Erythroblast (primary cell): ENCODE measurements at regions not wholly inside any gene's neighbourhood (a gene's known extent, or its start where the extent isn't known, plus 50 kb on each side); places are given as distances from the start of the nearest gene placed in this dataset.

ENCODE experiments used
- DNase-seq, 2 experiments: peaks; one replicate each; lab custom pipeline; 2025; lab: John Stamatoyannopoulos, UW
- GATA1 ChIP-seq: IDR thresholded peaks from 2 replicates; pipeline ENCODE4 v1.6.1; 2011; ENCODE audit warnings: low read depth, mild to moderate bottlenecking, control low read depth, low read length, moderate library complexity
- POLR2A ChIP-seq: IDR thresholded peaks from 2 replicates; pipeline ENCODE4 v1.6.1; 2011; ENCODE audit warnings: mild to moderate bottlenecking, low read length

DNA sequence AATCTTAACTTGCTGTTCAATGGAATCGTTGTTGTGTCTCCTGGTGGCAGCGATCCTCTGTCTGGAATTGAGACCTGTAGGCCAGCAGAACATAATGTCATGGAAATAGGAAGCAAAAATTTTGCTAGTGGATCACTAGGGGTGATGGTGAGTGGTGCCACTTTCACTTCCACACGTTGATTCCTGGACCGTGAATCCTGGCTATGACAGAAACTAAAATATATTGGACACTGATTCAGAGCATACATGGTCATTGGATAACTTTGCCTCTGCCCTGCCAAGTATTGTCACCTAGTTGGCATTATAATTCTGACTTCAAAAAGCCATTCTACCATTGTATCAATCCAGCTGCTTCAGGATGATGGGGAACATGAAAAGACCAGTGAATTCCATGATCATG, 353.2 kb downstream of the IRX1 start:
- DNase-seq: no peak
- TF ChIP-seq POLR2A (no peak), GATA1 (no peak)

DNA sequence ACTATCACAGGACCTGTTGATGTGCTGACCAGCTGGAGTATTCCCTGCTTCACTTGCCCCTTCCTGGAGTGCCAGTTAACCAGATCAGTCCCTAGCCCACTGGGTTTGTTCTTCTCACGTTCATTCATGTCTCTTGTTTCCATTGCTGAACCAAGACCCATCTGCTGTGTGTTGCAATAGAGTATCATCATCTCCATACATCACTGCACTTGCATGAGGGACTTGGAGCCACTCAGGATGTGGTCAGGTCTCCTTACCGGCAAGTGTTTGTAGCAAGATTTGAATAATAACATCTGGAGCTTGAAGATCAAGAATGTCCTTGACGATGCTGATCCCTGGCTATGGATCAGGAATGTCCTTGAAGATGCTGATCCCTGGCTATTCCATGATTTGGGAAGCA, 358.6 kb downstream of the IRX1 start:
- DNase-seq: no peak
- TF ChIP-seq GATA1: no peak
- no peak for TF ChIP-seq POLR2A

DNA sequence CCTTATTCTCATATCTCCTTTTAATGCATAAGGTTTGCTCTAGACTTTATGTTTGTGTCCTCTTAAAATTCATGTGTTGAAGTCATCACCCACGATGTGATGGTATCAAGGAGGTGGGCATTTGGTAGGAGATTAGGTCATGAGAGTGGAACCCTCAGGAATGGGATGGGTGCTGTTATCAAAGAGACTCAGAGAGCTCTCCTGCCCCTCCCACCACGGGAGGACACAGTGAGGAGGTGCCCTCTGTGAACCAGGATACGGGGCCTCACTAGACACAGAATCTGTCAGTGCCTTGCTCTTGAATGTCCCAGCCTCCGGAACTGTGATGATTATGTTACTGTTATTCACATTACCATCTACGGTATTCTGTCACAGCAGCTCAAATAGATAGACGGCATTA, 359.0 kb downstream of the IRX1 start:
- no peak for DNase-seq
- TF ChIP-seq GATA1 (no peak), POLR2A (no peak)

DNA sequence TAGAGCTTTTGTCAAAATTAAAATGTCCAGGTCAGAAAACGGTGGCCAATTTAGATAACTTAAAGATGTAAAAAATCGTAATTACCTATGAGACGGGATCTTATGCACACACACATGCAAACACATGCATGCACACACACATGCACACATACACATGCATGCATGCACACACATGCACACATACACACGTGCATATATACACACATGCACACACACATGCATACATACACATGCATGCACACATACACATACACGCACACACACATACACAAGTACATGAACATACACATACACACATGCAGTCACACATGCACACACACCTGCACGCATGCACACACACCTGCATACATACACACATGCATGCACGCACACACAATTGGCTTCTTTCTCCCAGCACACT, 362.0 kb downstream of the IRX1 start:
- no peak for DNase-seq
- TF ChIP-seq GATA1 (no peak), POLR2A (no peak)

DNA sequence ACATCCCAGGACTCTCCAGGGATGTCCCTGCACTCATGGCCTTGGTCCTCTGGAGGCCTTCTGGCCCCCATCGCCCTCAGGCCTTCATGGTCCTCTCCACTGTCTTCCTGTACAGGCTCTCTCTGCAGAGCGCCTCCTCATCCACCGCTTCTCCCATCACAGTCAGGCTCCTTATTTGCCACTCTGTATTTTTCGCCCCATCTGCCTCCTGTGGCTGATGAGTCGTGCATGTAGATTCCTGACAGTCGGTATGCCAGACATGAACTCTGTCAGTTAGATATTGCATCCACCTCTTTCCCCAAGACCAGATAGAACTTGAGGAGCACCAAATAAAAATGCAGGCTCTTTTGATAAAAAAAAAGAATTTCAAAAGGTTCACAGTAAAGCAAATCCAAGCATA, 362.8 kb downstream of the IRX1 start:
- no peak for DNase-seq
- no peak for TF ChIP-seq POLR2A
- TF ChIP-seq GATA1: no peak

- no peak for TF ChIP-seq GATA1
- TF ChIP-seq POLR2A: no peak
- DNase-seq: no peak
These were observed 366.5 kb downstream of the IRX1 start for GRCh38 chr5:3962113-3962512.

GRCh38 chr5:3963652-3964051, 368.0 kb downstream of the IRX1 start:
- TF ChIP-seq GATA1 (no peak), POLR2A (no peak)
- DNase-seq: no peak

DNA sequence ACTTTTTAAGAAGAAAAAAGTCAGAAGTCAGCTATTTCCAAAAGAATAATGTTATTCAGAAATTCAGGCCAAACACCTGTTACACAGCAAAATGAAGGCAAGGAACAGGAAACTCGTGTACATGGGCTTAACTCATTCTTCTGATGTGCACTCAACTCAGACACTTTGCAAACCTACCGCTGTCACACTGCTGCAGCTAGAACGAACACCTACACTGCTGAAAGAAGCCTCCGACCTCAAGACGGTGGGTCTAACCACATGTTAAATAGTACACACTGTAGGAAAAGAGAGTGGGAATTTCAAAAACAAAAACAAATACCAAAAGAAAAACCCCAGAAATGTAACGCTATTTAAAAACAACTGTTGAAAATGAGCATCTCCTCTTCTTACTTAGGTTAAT, 384.5 kb downstream of the IRX1 start:
- TF ChIP-seq POLR2A (no peak), GATA1 (no peak)
- DNase-seq: no peak

DNA sequence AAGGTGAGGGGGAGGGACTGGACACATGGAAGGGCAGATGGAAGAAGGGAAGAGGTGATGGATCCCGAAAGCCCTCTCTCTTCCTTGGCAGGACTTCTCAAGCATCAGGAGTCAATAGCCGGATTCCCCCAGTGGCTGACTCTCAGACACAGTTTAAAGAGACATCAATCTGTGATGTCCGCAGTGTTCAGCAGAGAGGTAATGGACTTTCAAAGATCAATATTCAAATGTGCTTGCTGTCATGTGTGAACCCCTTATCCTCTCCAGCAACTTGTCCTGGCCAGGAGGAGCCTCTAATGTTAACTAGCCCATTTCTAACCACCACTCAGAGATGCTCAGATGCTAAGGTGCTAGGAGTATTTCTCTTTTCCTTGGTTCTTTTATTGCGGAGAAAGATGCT, 392.2 kb downstream of the IRX1 start:
- no peak for TF ChIP-seq POLR2A
- no peak for TF ChIP-seq GATA1
- no peak for DNase-seq

DNA sequence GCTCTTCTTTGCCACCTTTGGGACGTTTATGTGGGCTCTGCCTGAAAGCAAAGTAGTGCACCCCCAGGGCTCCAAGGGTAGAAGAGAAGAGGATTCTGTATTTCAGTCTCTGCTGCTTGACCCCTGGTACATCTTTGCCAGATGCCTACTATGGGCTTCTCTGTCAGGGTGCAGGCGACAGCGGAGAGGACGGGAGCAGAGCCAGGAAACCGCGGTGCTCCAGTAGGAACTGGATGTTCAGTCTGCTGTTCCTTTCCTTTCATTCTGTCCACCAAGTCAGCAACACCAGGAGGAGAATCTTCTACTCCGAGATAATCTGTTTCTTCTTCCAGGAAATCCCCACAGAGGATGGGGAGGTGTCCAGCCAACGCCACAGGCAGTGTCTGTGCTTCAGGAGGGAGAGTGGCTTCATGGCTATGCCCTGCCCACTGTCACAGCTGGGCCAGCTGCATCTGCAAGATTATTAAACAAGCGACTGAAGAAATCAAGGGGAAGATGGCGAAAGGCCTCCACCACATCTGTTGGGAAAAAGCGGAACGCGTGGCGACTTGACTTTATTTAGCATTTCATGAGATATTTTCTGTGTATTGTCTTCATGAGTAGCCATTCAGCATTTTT, 398.3 kb downstream of the IRX1 start:
- TF ChIP-seq GATA1 (no peak), POLR2A (no peak)
- DNase-seq: no peak

DNA sequence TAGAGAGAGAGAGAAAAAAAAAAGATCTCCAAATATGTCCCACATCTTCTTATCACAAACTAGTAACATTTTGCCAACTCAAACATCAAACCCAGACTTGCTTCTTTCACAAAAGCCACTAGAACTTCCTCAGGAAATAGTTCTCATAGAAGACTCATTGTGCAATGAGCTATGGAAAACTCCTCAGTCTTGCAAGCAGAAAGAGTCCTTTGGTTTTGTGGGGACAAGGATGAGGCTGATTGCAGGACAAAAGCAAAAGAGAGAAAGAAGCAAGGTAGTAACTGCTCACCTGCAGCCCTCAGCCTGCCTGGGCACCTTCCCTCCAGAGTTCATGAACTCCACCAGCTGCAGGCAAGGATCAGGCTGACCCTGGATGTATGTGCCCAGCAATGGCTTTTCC, 399.0 kb downstream of the IRX1 start:
- no peak for TF ChIP-seq POLR2A
- no peak for TF ChIP-seq GATA1
- no peak for DNase-seq

GRCh38 chr5:3995954-3996619, 400.5 kb downstream of the IRX1 start:
- TF ChIP-seq GATA1 (no peak), POLR2A (no peak)
- DNase-seq: no peak

GRCh38 chr5:3996707-3997336, 401.2 kb downstream of the IRX1 start:
- DNase-seq: no peak
- TF ChIP-seq GATA1 (no peak), POLR2A (no peak)

GRCh38 chr5:3997670-3998069, 402.0 kb downstream of the IRX1 start:
- no peak for TF ChIP-seq GATA1
- no peak for TF ChIP-seq POLR2A
- no peak for DNase-seq
